ENCODE measurements at regions not wholly inside any gene's neighbourhood (a gene's known extent, or its start where the extent isn't known, plus 50 kb on each side); places are given as distances from the start of the nearest gene placed in this dataset.

DNA sequence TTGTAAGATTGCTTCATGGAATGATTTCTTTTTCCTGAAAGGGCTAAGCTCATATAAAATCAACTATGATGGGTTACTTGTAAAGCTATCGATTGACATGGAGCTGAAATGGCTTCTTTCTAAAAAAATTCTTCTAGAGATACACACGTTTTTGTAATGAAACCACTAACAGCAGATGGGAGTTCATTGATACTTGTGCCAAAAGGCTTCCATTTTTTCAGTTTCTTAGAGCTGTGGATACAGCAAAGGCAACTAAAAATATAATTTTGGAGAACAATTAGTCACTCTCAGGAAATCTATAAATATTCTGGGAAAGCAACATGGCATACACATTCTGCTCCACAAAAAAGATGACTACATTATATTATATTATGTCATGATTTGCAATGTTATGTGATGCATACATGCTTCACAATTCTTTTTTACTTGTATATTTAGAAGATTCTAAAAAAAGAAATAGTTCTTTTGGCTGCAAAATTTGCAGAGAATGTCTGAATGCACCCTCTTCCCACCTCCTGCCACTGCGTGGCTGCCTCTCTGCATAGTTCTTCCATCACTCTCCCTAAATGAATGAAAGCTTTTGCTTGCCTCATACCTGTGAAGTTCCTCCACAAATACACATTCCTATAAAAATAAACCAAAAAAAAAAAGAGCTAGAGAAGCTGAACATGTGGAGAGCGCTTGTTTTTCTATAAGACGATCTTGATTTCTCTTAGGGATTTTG, 802.5 kb downstream of the EFNB2 start:
- TF ChIP-seq, protein P1, sequence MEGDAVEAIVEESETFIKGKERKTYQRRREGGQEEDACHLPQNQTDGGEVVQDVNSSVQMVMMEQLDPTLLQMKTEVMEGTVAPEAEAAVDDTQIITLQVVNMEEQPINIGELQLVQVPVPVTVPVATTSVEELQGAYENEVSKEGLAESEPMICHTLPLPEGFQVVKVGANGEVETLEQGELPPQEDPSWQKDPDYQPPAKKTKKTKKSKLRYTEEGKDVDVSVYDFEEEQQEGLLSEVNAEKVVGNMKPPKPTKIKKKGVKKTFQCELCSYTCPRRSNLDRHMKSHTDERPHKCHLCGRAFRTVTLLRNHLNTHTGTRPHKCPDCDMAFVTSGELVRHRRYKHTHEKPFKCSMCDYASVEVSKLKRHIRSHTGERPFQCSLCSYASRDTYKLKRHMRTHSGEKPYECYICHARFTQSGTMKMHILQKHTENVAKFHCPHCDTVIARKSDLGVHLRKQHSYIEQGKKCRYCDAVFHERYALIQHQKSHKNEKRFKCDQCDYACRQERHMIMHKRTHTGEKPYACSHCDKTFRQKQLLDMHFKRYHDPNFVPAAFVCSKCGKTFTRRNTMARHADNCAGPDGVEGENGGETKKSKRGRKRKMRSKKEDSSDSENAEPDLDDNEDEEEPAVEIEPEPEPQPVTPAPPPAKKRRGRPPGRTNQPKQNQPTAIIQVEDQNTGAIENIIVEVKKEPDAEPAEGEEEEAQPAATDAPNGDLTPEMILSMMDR (IDR thresholded peaks at IDR 0.05): no peak
- no peak for TF ChIP-seq POLR2A (IDR thresholded peaks at IDR 0.05)

Measured in vagina (tissue), 2 donors.